Neural crest cell (in vitro differentiated cells): ENCODE measurements at regions not wholly inside any gene's neighbourhood (a gene's known extent, or its start where the extent isn't known, plus 50 kb on each side); places are given as distances from the start of the nearest gene placed in this dataset.

ENCODE experiments used
- DNase-seq: peaks from one replicate; pipeline ENCODE4 v3.0.0; 2021; ENCODE audit warnings: low read depth, mixed read lengths, low spot score
- H3K27ac Mint-ChIP-seq: one replicate; pipeline ENCODE4 v1.8.0; 2021; ENCODE audit warnings: mild to moderate bottlenecking, mixed read lengths; ENCODE audit not compliant: unreplicated experiment
- H3K27me3 Mint-ChIP-seq: 2 replicates; pipeline ENCODE4 v1.8.0; 2021; ENCODE audit warnings: low read depth, mild to moderate bottlenecking, mixed read lengths
- H3K36me3 Mint-ChIP-seq: 2 replicates; pipeline ENCODE4 v1.8.0; 2021; ENCODE audit warnings: low read depth, mild to moderate bottlenecking, mixed read lengths
- H3K4me1 Mint-ChIP-seq: 2 replicates; pipeline ENCODE4 v1.8.0; 2021; ENCODE audit warnings: mixed read lengths
- H3K4me3 Mint-ChIP-seq: one replicate; pipeline ENCODE4 v1.8.0; 2021; ENCODE audit warnings: mild to moderate bottlenecking, mixed read lengths
- H3K9me3 Mint-ChIP-seq: 2 replicates; pipeline ENCODE4 v1.8.0; 2021; ENCODE audit warnings: mixed read lengths
- TF ChIP-seq, protein P1 (sequence below): fragments of 200-600 bp; sonication (generic); conservative IDR thresholded peaks from 2 replicates; pipeline ENCODE4 v1.5.0; 2021; ENCODE audit warnings: antibody characterized with exemption, mild to moderate bottlenecking

DNA sequence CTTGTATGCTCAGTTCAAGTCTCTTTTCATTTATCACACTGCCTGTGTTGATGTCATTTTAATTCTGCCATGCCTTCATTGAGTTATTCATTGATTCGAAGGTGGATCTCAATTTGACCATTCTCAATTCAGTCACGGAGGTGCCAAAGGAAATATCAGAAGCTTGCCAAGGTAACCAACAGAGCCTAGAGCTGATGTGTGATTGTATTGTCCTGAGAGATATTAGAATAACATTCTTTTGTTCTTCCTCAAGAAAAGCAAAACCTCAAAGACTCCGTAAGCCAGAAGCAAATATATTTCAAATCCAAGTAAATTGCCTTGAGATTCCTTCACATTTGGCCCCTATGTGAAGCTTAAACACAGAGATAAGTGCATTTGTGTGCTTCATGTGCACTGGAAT lies 345.3 kb downstream of the CXCL12 start:
- H3K4me3 Mint-ChIP-seq: no peak overlapping the region
- no peak overlapping the region for H3K27ac Mint-ChIP-seq
- peaks cover 2% of the 10 kb centered on the region for H3K9me3 Mint-ChIP-seq
- TF ChIP-seq, protein P1, sequence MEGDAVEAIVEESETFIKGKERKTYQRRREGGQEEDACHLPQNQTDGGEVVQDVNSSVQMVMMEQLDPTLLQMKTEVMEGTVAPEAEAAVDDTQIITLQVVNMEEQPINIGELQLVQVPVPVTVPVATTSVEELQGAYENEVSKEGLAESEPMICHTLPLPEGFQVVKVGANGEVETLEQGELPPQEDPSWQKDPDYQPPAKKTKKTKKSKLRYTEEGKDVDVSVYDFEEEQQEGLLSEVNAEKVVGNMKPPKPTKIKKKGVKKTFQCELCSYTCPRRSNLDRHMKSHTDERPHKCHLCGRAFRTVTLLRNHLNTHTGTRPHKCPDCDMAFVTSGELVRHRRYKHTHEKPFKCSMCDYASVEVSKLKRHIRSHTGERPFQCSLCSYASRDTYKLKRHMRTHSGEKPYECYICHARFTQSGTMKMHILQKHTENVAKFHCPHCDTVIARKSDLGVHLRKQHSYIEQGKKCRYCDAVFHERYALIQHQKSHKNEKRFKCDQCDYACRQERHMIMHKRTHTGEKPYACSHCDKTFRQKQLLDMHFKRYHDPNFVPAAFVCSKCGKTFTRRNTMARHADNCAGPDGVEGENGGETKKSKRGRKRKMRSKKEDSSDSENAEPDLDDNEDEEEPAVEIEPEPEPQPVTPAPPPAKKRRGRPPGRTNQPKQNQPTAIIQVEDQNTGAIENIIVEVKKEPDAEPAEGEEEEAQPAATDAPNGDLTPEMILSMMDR: no peak
- no peaks in the 10 kb centered on the region for H3K27me3 Mint-ChIP-seq
- peaks cover 6% of the 10 kb centered on the region for H3K4me1 Mint-ChIP-seq
- no peak for DNase-seq
- H3K36me3 Mint-ChIP-seq: no peaks in the 10 kb centered on the region

- TF ChIP-seq, protein P1: no peak
- Mint-ChIP-seq H3K27ac (no peak overlapping the region), H3K9me3 (peaks cover 2% of the 10 kb centered on the region), H3K27me3 (no peaks in the 10 kb centered on the region), H3K36me3 (no peaks in the 10 kb centered on the region), H3K4me1 (no peaks in the 10 kb centered on the region), H3K4me3 (no peak overlapping the region)
- no peak for DNase-seq
Measured at GRCh38 chr10:44036425-44036824, 348.5 kb downstream of the CXCL12 start.

- TF ChIP-seq, protein P1: no peak
- DNase-seq: no peak
- peaks cover 2% of the 10 kb centered on the region for H3K9me3 Mint-ChIP-seq
- H3K27ac Mint-ChIP-seq: no peak overlapping the region
- no peaks in the 10 kb centered on the region for H3K4me1 Mint-ChIP-seq
- H3K4me3 Mint-ChIP-seq: no peak overlapping the region
- no peaks in the 10 kb centered on the region for H3K27me3 Mint-ChIP-seq
- H3K36me3 Mint-ChIP-seq: no peaks in the 10 kb centered on the region
Measured at GRCh38 chr10:44035474-44036197, 349.3 kb downstream of the CXCL12 start.

DNA sequence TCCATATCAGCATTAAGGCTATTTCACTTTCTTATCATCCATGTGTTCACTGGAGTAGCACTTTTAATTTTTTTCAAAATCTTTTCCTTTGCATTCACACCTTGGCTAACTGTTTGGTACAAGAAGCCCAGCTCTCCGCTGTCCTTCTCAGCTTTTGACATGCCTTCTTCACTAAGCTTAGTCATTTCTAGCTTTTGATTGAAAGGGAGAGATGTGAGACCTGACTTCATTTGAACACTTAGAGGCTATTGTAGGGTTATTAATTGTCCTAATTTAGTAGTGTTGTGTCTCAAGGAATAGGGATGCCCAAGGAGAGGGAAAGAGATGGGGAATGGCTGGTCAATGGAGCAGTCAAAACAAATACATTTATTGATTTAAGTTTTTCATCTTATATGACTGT lies 350.0 kb downstream of the CXCL12 start:
- Mint-ChIP-seq H3K27me3 (no peaks in the 10 kb centered on the region), H3K36me3 (no peaks in the 10 kb centered on the region), H3K4me3 (no peak overlapping the region), H3K9me3 (no peaks in the 10 kb centered on the region), H3K4me1 (no peaks in the 10 kb centered on the region), H3K27ac (no peak overlapping the region)
- no peak for DNase-seq
- TF ChIP-seq, protein P1: no peak

- H3K36me3 Mint-ChIP-seq: no peaks in the 10 kb centered on the region
- peaks cover 8% of the 10 kb centered on the region for H3K4me1 Mint-ChIP-seq
- H3K9me3 Mint-ChIP-seq: no peaks in the 10 kb centered on the region
- DNase-seq: no peak
- H3K4me3 Mint-ChIP-seq: no peak overlapping the region
- TF ChIP-seq, protein P1: no peak
- no peaks in the 10 kb centered on the region for H3K27me3 Mint-ChIP-seq
- no peak overlapping the region for H3K27ac Mint-ChIP-seq
Measured at GRCh38 chr10:44033008-44033407, 351.9 kb downstream of the CXCL12 start.
